ENCODE measurements at regions not wholly inside any gene's neighbourhood (a gene's known extent, or its start where the extent isn't known, plus 50 kb on each side); places are given as distances from the start of the nearest gene placed in this dataset.

- DNase-seq = no peak
Measured at GRCh38 chr7:67564959-67565358, 568.3 kb downstream of the TYW1 start.

- peak; percentile 3 for DNase-seq
Measured at GRCh38 chr7:67566101-67566500, 569.5 kb downstream of the TYW1 start.

GRCh38 chr7:67571026-67571545 is 574.5 kb downstream of the TYW1 start:
- no peak for DNase-seq

- no peak for DNase-seq
Measured at GRCh38 chr7:67573639-67574038, 577.0 kb downstream of the TYW1 start.

- no peak for DNase-seq
Measured at GRCh38 chr7:67588631-67589030, 592.0 kb downstream of the TYW1 start.

GRCh38 chr7:67589183-67589582 is 592.5 kb downstream of the TYW1 start:
- DNase-seq = no peak

GRCh38 chr7:67590649-67591048 is 594.0 kb downstream of the TYW1 start:
- DNase-seq = no peak

- DNase-seq = no peak
Measured at GRCh38 chr7:67593794-67594193, 597.2 kb downstream of the TYW1 start.

GRCh38 chr7:67595431-67596180 is 599.0 kb downstream of the TYW1 start:
- no peak for DNase-seq

- DNase-seq = no peak
Measured at GRCh38 chr7:67597161-67597560, 600.5 kb downstream of the TYW1 start.

- DNase-seq = no peak
Measured at GRCh38 chr7:67598469-67598868, 601.8 kb downstream of the TYW1 start.

- no peak for DNase-seq
Measured at GRCh38 chr7:67599331-67600062, 602.9 kb downstream of the TYW1 start.

- no peak for DNase-seq
Measured at GRCh38 chr7:67602246-67602887, 605.7 kb downstream of the TYW1 start.

GRCh38 chr7:67604461-67605386 is 608.1 kb downstream of the TYW1 start:
- DNase-seq = no peak

GRCh38 chr7:67608806-67609205 is 612.2 kb downstream of the TYW1 start:
- DNase-seq = no peak

GRCh38 chr7:67610897-67611296 is 614.3 kb downstream of the TYW1 start:
- no peak for DNase-seq

- DNase-seq = no peak
Measured at GRCh38 chr7:67614843-67615242, 618.2 kb downstream of the TYW1 start.

GRCh38 chr7:67616517-67616916 is 619.9 kb downstream of the TYW1 start:
- no peak for DNase-seq

- DNase-seq = no peak
Measured at GRCh38 chr7:67618556-67619162, 622.0 kb downstream of the TYW1 start.

GRCh38 chr7:67619175-67619574 is 622.5 kb downstream of the TYW1 start:
- DNase-seq = no peak

- DNase-seq = no peak
Measured at GRCh38 chr7:67620216-67620933, 623.7 kb downstream of the TYW1 start.
